Endothelial cell of umbilical vein (primary cell): ENCODE measurements at regions not wholly inside any gene's neighbourhood (a gene's known extent, or its start where the extent isn't known, plus 50 kb on each side); places are given as distances from the start of the nearest gene placed in this dataset.

Experiments used
- BruUV-seq: library from RNA; stranded (reverse); fragments of 400-500 nt; replicated peaks from 2 replicates; lab custom pipeline; 2021; lab: Mats Ljungman, UMichigan
- CTCF ChIA-PET: fragments of 300-600, 350-600 bp; sonication (Branson Sonifier 250); formaldehyde crosslinking; loops from one replicate; lab custom pipeline; 2021; ENCODE audit warnings: antibody characterized with exemption, inconsistent platforms; lab: Charles Lee
- POLR2A ChIA-PET: fragments of 300-600, 350-600 bp; sonication (Branson Sonifier 250); formaldehyde crosslinking; loops from one replicate; lab custom pipeline; 2021; ENCODE audit warnings: antibody characterized with exemption, inconsistent platforms; lab: Charles Lee
- DNase-seq: peaks from one replicate; pipeline ENCODE4 v3.0.0-alpha.2; 2011; ENCODE audit warnings: low read depth, low spot score
- FAIRE-seq: peaks from 2 replicates; lab custom pipeline; 2011; peaks lifted over from hg19 to GRCh38; lab: Jason Lieb, UNC
- H2AFZ ChIP-seq: 2 replicates; pipeline ENCODE4 v1.6.0; 2012; ENCODE audit warnings: low read depth, low read length, control low read depth, inconsistent platforms
- H3K27ac ChIP-seq: 2 replicates; pipeline ENCODE4 v1.5.1; 2011; ENCODE audit warnings: low read depth, mild to moderate bottlenecking, control low read depth, low read length, moderate library complexity; ENCODE audit not compliant: insufficient read depth
- H3K27me3 ChIP-seq, 2 experiments: 2 replicates each; pipeline versions ENCODE4 v1.6.0 to v1.6.1; 2011; ENCODE audit warnings: low read length in 2 of 2, mixed read lengths in 1 of 2; ENCODE audit not compliant: control insufficient read depth in 2 of 2, insufficient read depth in 2 of 2
- H3K36me3 ChIP-seq, 2 experiments: 2 replicates in 1 of 2; 3 replicates in 1 of 2; pipeline ENCODE4 v1.5.1; 2011; ENCODE audit warnings: low read length in 2 of 2, mild to moderate bottlenecking in 1 of 2, moderate library complexity in 1 of 2; ENCODE audit not compliant: control insufficient read depth in 2 of 2, insufficient read depth in 2 of 2; ENCODE audit errors: extremely low read depth in 1 of 2
- H3K4me1 ChIP-seq: 3 replicates; pipeline ENCODE4 v1.5.1; 2011; ENCODE audit warnings: mild to moderate bottlenecking, low read length; ENCODE audit not compliant: control insufficient read depth, insufficient read depth; ENCODE audit errors: extremely low read depth
- H3K4me2 ChIP-seq: 2 replicates; pipeline ENCODE4 v1.6.1; 2011; ENCODE audit warnings: low read length, control low read depth, mixed read lengths; ENCODE audit not compliant: insufficient read depth
- H3K4me3 ChIP-seq, 3 experiments: fragments of 200-600 bp in 1 of 3; sonication (generic), shearing (Covaris generic) in 1 of 3; replicated peaks in 1 of 3; 2 replicates each; pipeline ENCODE4 v1.5.1; 2011 to 2016; ENCODE audit warnings: control low read depth in 3 of 3, low read length in 3 of 3, mild to moderate bottlenecking in 2 of 3, inconsistent platforms in 1 of 3, low read depth in 1 of 3, moderate library complexity in 1 of 3; ENCODE audit not compliant: insufficient read depth in 1 of 3
- H3K79me2 ChIP-seq: 2 replicates; pipeline ENCODE4 v1.6.0; 2012; ENCODE audit warnings: low read length, inconsistent platforms; ENCODE audit not compliant: control insufficient read depth, insufficient read depth
- H3K9ac ChIP-seq: replicated peaks from 2 replicates; pipeline ENCODE3; 2011; ENCODE audit warnings: low read length, control low read depth; ENCODE audit not compliant: insufficient read depth; ENCODE audit errors: extremely low read depth
- H3K9me1 ChIP-seq: replicated peaks from 3 replicates; pipeline ENCODE4 v1.6.0; 2011; ENCODE audit warnings: mild to moderate bottlenecking, low read length; ENCODE audit not compliant: control insufficient read depth, insufficient read depth; ENCODE audit errors: extremely low read depth
- H3K9me3 ChIP-seq: replicated peaks from 2 replicates; pipeline ENCODE4 v1.5.1; 2012; ENCODE audit warnings: low read length, inconsistent platforms; ENCODE audit not compliant: control insufficient read depth, insufficient read depth
- H4K20me1 ChIP-seq: replicated peaks from 2 replicates; pipeline ENCODE3; 2011; ENCODE audit warnings: mild to moderate bottlenecking, low read length; ENCODE audit not compliant: control insufficient read depth, insufficient read depth; ENCODE audit errors: extremely low read depth
- CTCF ChIP-seq, 2 donors: IDR thresholded peaks; 1 replicate in 1 of 2; 2 replicates in 1 of 2; pipeline ENCODE4 v1.5.1; 2011; ENCODE audit warnings: low read length in 2 of 2, mild to moderate bottlenecking in 2 of 2, moderate library complexity in 2 of 2, control low read depth in 1 of 2, inconsistent platforms in 1 of 2, low read depth in 1 of 2; ENCODE audit not compliant: insufficient read depth in 1 of 2; ENCODE audit errors: extremely low read depth in 1 of 2
- EZH2 ChIP-seq: IDR thresholded peaks from 2 replicates; pipeline ENCODE4 v1.6.1; 2012; ENCODE audit warnings: borderline replicate concordance, low read depth, mild to moderate bottlenecking, moderate library complexity, low read length, inconsistent platforms; ENCODE audit not compliant: severe bottlenecking
- FOS ChIP-seq: IDR thresholded peaks from 2 replicates; pipeline ENCODE4 v1.6.1; 2011; ENCODE audit warnings: mild to moderate bottlenecking, low read length, moderate library complexity, borderline replicate concordance; ENCODE audit not compliant: insufficient read depth
- GATA2 ChIP-seq: IDR thresholded peaks from 2 replicates; pipeline ENCODE4 v1.7.0; 2011; ENCODE audit warnings: low read depth, mild to moderate bottlenecking, moderate library complexity, mixed read lengths, low read length; ENCODE audit not compliant: insufficient read length, insufficient read depth
- JUN ChIP-seq: IDR thresholded peaks from 2 replicates; pipeline ENCODE4 v1.6.1; 2011; ENCODE audit warnings: borderline replicate concordance, low read depth; ENCODE audit not compliant: insufficient read length, insufficient read depth
- MYC ChIP-seq: IDR thresholded peaks from one replicate; pipeline ENCODE4 v1.6.1; 2011; ENCODE audit warnings: mild to moderate bottlenecking, low read depth, low read length
- POLR2A ChIP-seq: IDR thresholded peaks from 2 replicates; pipeline ENCODE4 v1.6.1; 2012; ENCODE audit warnings: low read depth, mild to moderate bottlenecking, control low read depth, low read length
- POLR2AphosphoS5 ChIP-seq: IDR thresholded peaks from 2 replicates; pipeline ENCODE4 v1.6.1; 2012; ENCODE audit warnings: low read depth, mild to moderate bottlenecking, control low read depth, low read length, moderate library complexity; ENCODE audit not compliant: insufficient read depth
- dilution Hi-C: fragments of 300-500 bp; cut with MboI; formaldehyde crosslinking; loops from one replicate; pipeline ENCODE4 v1.15.0; 2019; ENCODE audit warnings: low sequenced_read_pairs; ENCODE audit not compliant: extremely low pct_ligation_motif_present
- intact Hi-C: fragments of 100-400 bp; cut with micrococcal nuclease; formaldehyde crosslinking; loops from one replicate; pipeline ENCODE4 v1.10.0; 2022
- TF ChIP-seq, protein P1 (sequence below): IDR thresholded peaks from 2 replicates; pipeline ENCODE4 v1.6.1; 2011; ENCODE audit not compliant: insufficient read depth, insufficient read length

DNA sequence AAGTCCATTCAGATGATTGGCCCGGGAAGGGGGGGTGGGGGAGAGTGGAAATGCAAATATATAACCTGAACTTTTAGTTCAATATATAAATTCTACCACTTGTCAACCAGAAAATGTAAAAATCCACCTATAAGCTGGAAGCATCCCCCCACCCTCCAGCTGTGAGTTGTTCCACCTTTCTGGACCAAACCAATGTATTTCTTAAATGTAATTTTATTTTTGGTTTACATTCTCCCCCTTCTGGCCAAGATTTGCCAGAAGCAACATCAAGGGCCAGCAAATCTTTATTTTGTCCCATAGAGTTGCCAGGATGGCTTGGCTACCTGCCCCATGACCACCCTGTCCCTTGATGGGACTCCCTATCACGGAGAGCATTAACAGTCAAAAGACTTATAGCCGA, 545.7 kb downstream of the TBL1XR1 start:
- H3K4me3 ChIP-seq, result no peak overlapping the region
- TF ChIP-seq POLR2AphosphoS5 (no peak), JUN (no peak), EZH2 (no peak), CTCF (IDR thresholded peaks at IDR 0.05; ENCODE audit: extremely low read depth in 1 of 2, insufficient read depth in 1 of 2, low read depth in 1 of 2, low read length in 2 of 2) (no peak), FOS (no peak), POLR2A (no peak), MYC (no peak), GATA2 (no peak)
- TF ChIP-seq, protein P1, sequence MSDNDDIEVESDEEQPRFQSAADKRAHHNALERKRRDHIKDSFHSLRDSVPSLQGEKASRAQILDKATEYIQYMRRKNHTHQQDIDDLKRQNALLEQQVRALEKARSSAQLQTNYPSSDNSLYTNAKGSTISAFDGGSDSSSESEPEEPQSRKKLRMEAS, result no peak
- intact Hi-C loops, result no loop called here
- H3K79me2 ChIP-seq, result no peaks in the 10 kb centered on the region
- H3K9ac ChIP-seq, result no peak overlapping the region
- H3K9me3 ChIP-seq, result no peaks in the 10 kb centered on the region
- no peaks in the 10 kb centered on the region for H3K4me1 ChIP-seq
- POLR2A ChIA-PET, result no interaction called here
- no peak overlapping the region for H3K27ac ChIP-seq
- no peak overlapping the region for H2AFZ ChIP-seq
- dilution Hi-C loops, result no loop called here
- DNase-seq, result no peak
- no peak overlapping the region for H3K4me2 ChIP-seq
- no peaks in the 10 kb centered on the region for H3K27me3 ChIP-seq
- no peaks in the 10 kb centered on the region for H4K20me1 ChIP-seq
- no peaks in the 10 kb centered on the region for H3K9me1 ChIP-seq
- H3K36me3 ChIP-seq, result no peaks in the 10 kb centered on the region
- no peak for FAIRE-seq
- CTCF ChIA-PET, result interaction anchor here (1.2 to 3.1 kb wide), 2 partner anchors 12 to 602 kb away, joined by 3 to 24 read pairs; no protein-coding TSS in a partner anchor
- BruUV-seq, result no TSS peak
